ENCODE measurements at regions not wholly inside any gene's neighbourhood (a gene's known extent, or its start where the extent isn't known, plus 50 kb on each side); places are given as distances from the start of the nearest gene placed in this dataset.
"Not testable (repeated sequence)": the region's sequence is repeated elsewhere in the genome, so short reads cannot be mapped to it uniquely, and the experiment has no call there.

- TF ChIP-seq PPARA (CRISPR knock-in tag; IDR thresholded peaks at IDR 0.05; ENCODE audit: borderline replicate concordance), result no peak
- no peak for ATAC-seq
These were observed 134.7 kb downstream of the F11 start for GRCh38 chr4:186400676-186401075.

GRCh38 chr4:186392017-186392416 lies 126.0 kb downstream of the F11 start:
- ATAC-seq, result no peak
- TF ChIP-seq ZFP3 (CRISPR knock-in tag; IDR thresholded peaks at IDR 0.05) (no peak), OSR1 (CRISPR knock-in tag; IDR thresholded peaks at IDR 0.05) (no peak), ISL1 (CRISPR knock-in tag; IDR thresholded peaks at IDR 0.05) (no peak), PPARA (CRISPR knock-in tag; IDR thresholded peaks at IDR 0.05; ENCODE audit: borderline replicate concordance) (no peak), ZNF70 (CRISPR knock-in tag; IDR thresholded peaks at IDR 0.05) (no peak), TOX (CRISPR knock-in tag; IDR thresholded peaks at IDR 0.05; ENCODE audit: borderline replicate concordance) (no peak), ZFP30 (CRISPR knock-in tag; IDR thresholded peaks at IDR 0.05) (no peak), GLIS3 (CRISPR knock-in tag; IDR thresholded peaks at IDR 0.05) (no peak), CREB5 (CRISPR knock-in tag; IDR thresholded peaks at IDR 0.05; ENCODE audit: low read depth) (no peak), TCF4 (CRISPR knock-in tag; IDR thresholded peaks at IDR 0.05; ENCODE audit: borderline replicate concordance) (no peak), TSHZ2 (CRISPR knock-in tag; IDR thresholded peaks at IDR 0.05) (no peak)

GRCh38 chr4:186384328-186384727 lies 118.3 kb downstream of the F11 start:
- not testable (repeated sequence) for ATAC-seq

- no peak for TF ChIP-seq ZFP3 (CRISPR knock-in tag; IDR thresholded peaks at IDR 0.05)
- no peak for TF ChIP-seq POU6F1 (CRISPR knock-in tag; IDR thresholded peaks at IDR 0.05; ENCODE audit: borderline replicate concordance, low read depth)
- TF ChIP-seq ZC3H10 (CRISPR knock-in tag; IDR thresholded peaks at IDR 0.05), result no peak
- no peak for TF ChIP-seq CREB5 (CRISPR knock-in tag; IDR thresholded peaks at IDR 0.05; ENCODE audit: low read depth)
- TF ChIP-seq CSRNP3 (CRISPR knock-in tag; IDR thresholded peaks at IDR 0.05), result no peak
- TF ChIP-seq GLIS3 (CRISPR knock-in tag; IDR thresholded peaks at IDR 0.05), result no peak
- TF ChIP-seq TCF4 (CRISPR knock-in tag; IDR thresholded peaks at IDR 0.05; ENCODE audit: borderline replicate concordance), result no peak
- no peak for ATAC-seq
These were observed 102.3 kb downstream of the F11 start for GRCh38 chr4:186368281-186368680.

GRCh38 chr4:186366326-186366725 lies 100.3 kb downstream of the F11 start:
- ATAC-seq, result no peak
- TF ChIP-seq ZNF70 (CRISPR knock-in tag; IDR thresholded peaks at IDR 0.05) (no peak), ISL1 (CRISPR knock-in tag; IDR thresholded peaks at IDR 0.05) (no peak), RARB (CRISPR knock-in tag; IDR thresholded peaks at IDR 0.05) (no peak), TOX (CRISPR knock-in tag; IDR thresholded peaks at IDR 0.05; ENCODE audit: borderline replicate concordance) (no peak), PPARA (CRISPR knock-in tag; IDR thresholded peaks at IDR 0.05; ENCODE audit: borderline replicate concordance) (no peak), PATZ1 (CRISPR knock-in tag; IDR thresholded peaks at IDR 0.05; ENCODE audit: borderline replicate concordance) (no peak), ARNTL (CRISPR knock-in tag; IDR thresholded peaks at IDR 0.05; ENCODE audit: borderline replicate concordance, low read depth) (no peak), BACH2 (CRISPR knock-in tag; IDR thresholded peaks at IDR 0.05; ENCODE audit: borderline replicate concordance) (no peak), ZC3H10 (CRISPR knock-in tag; IDR thresholded peaks at IDR 0.05) (no peak), TSHZ2 (CRISPR knock-in tag; IDR thresholded peaks at IDR 0.05) (no peak), ZFP30 (CRISPR knock-in tag; IDR thresholded peaks at IDR 0.05) (no peak)

- ATAC-seq, result not testable (repeated sequence)
These were observed 97.0 kb downstream of the F11 start for GRCh38 chr4:186363038-186363437.

Data from SK-N-SH treated with all-trans-retinoic acid at 6 μM for 48 hours (cell line).